OCI-LY7 (cell line): ENCODE measurements at regions not wholly inside any gene's neighbourhood (a gene's known extent, or its start where the extent isn't known, plus 50 kb on each side); places are given as distances from the start of the nearest gene placed in this dataset.

Experiments used
- BruUV-seq: library from RNA; stranded (reverse); fragments of 400-500 nt; replicated peaks from 2 replicates; lab custom pipeline; 2021; lab: Mats Ljungman, UMichigan
- CTCF ChIA-PET: fragments of 300-600 bp; sonication (Branson Sonifier 250); formaldehyde crosslinking; loops from one replicate; lab custom pipeline; 2022; ENCODE audit warnings: antibody characterized with exemption; ENCODE audit not compliant: unreplicated experiment; lab: Charles Lee
- POLR2A ChIA-PET: fragments of 300-600 bp; sonication (Branson Sonifier 250); formaldehyde crosslinking; loops from one replicate; lab custom pipeline; 2022; ENCODE audit warnings: antibody characterized with exemption; lab: Charles Lee
- DNase-seq: peaks from one replicate; pipeline ENCODE4 v3.0.0-alpha.2; 2015; ENCODE audit warnings: low spot score
- H2AFZ ChIP-seq: fragments of 200-600 bp; sonication (generic), shearing (Covaris generic); 2 replicates; pipeline ENCODE4 v1.6.1; 2014; ENCODE audit warnings: mild to moderate bottlenecking, antibody characterized with exemption, low read length, moderate library complexity
- H3K27ac ChIP-seq: fragments of 200-600 bp; sonication (generic); 2 replicates; pipeline ENCODE4 v1.5.1; 2014; ENCODE audit warnings: mixed run types, low read depth, mild to moderate bottlenecking, moderate library complexity, low read length, inconsistent platforms; ENCODE audit not compliant: poor library complexity, severe bottlenecking
- H3K36me3 ChIP-seq: fragments of 200-600 bp; sonication (generic); 2 replicates; pipeline ENCODE4 v1.6.1; 2014; ENCODE audit warnings: mild to moderate bottlenecking, antibody characterized with exemption, low read length, moderate library complexity, mixed read lengths; ENCODE audit not compliant: insufficient read depth
- H3K4me1 ChIP-seq: fragments of 200-600 bp; sonication (generic); 2 replicates; pipeline ENCODE4 v1.5.1; 2014; ENCODE audit warnings: mild to moderate bottlenecking, low read length; ENCODE audit not compliant: insufficient read depth, poor library complexity, severe bottlenecking
- H3K4me2 ChIP-seq: fragments of 200-600 bp; sonication (generic); 2 replicates; pipeline ENCODE4 v1.6.1; 2014; ENCODE audit warnings: mild to moderate bottlenecking, low read length
- H3K4me3 ChIP-seq: fragments of 200-600 bp; sonication (generic); 2 replicates; pipeline ENCODE4 v1.5.1; 2014; ENCODE audit warnings: mild to moderate bottlenecking, low read depth, low read length; ENCODE audit not compliant: poor library complexity, severe bottlenecking
- H3K79me2 ChIP-seq: fragments of 200-600 bp; sonication (generic); 2 replicates; pipeline ENCODE4 v1.6.1; 2016; ENCODE audit warnings: low read depth, mild to moderate bottlenecking, low read length, moderate library complexity, mixed read lengths; ENCODE audit not compliant: insufficient read depth
- H3K9me2 ChIP-seq: fragments of 200-600 bp; sonication (generic); 2 replicates; pipeline ENCODE4 v1.6.1; 2016; ENCODE audit warnings: mild to moderate bottlenecking, low read length, mixed read lengths; ENCODE audit not compliant: insufficient read depth
- H3K9me3 ChIP-seq: fragments of 200-600 bp; sonication (generic); 2 replicates; pipeline ENCODE4 v1.6.1; 2014; ENCODE audit warnings: mild to moderate bottlenecking, mixed run types, low read length, mixed read lengths
- H4K20me1 ChIP-seq: fragments of 200-600 bp; sonication (generic); 2 replicates; pipeline ENCODE4 v1.6.1; 2014; ENCODE audit warnings: mild to moderate bottlenecking, antibody characterized with exemption, low read length, moderate library complexity, mixed read lengths; ENCODE audit not compliant: insufficient read depth
- CTCF ChIP-seq: fragments of 200-600 bp; sonication (generic); conservative IDR thresholded peaks from 2 replicates; pipeline ENCODE4 v1.5.1; 2014; ENCODE audit warnings: mild to moderate bottlenecking, antibody characterized with exemption, low read length, moderate library complexity, mixed read lengths
- EZH2phosphoT487 ChIP-seq: fragments of 200-600 bp; sonication (generic); IDR thresholded peaks from 2 replicates; pipeline ENCODE4 v1.6.1; 2018; ENCODE audit warnings: low read depth, borderline replicate concordance, mild to moderate bottlenecking, mixed run types, antibody characterized with exemption, low read length, moderate library complexity, mixed read lengths
- intact Hi-C: fragments of 100-400 bp; cut with micrococcal nuclease; formaldehyde crosslinking; loops from one replicate; pipeline ENCODE4 v1.10.0; 2022; ENCODE audit not compliant: unreplicated experiment

- no peaks in the 10 kb centered on the region for H3K9me2 ChIP-seq
- H3K4me3 ChIP-seq = no peak overlapping the region
- no peaks in the 10 kb centered on the region for H3K9me3 ChIP-seq
- intact Hi-C loops = no loop called here
- H2AFZ ChIP-seq = no peak overlapping the region
- TF ChIP-seq EZH2phosphoT487 (no peak), CTCF (no peak)
- no peak overlapping the region for H3K4me2 ChIP-seq
- H3K27ac ChIP-seq = no peak overlapping the region
- DNase-seq = no peak
- no TSS peak for BruUV-seq
- H3K79me2 ChIP-seq = no peaks in the 10 kb centered on the region
- H3K4me1 ChIP-seq = no peaks in the 10 kb centered on the region
- POLR2A ChIA-PET = no interaction called here
- no peaks in the 10 kb centered on the region for H4K20me1 ChIP-seq
- no peaks in the 10 kb centered on the region for H3K36me3 ChIP-seq
- CTCF ChIA-PET = no interaction called here
Measured at GRCh38 chr6:144936764-144937163, 651.6 kb downstream of the UTRN start.

GRCh38 chr6:144939921-144940320 lies 654.8 kb downstream of the UTRN start:
- DNase-seq = no peak
- no peaks in the 10 kb centered on the region for H4K20me1 ChIP-seq
- intact Hi-C loops = no loop called here
- TF ChIP-seq EZH2phosphoT487 = no peak
- TF ChIP-seq CTCF = no peak
- H3K4me2 ChIP-seq = no peak overlapping the region
- no peak overlapping the region for H2AFZ ChIP-seq
- no peaks in the 10 kb centered on the region for H3K79me2 ChIP-seq
- CTCF ChIA-PET = no interaction called here
- no peaks in the 10 kb centered on the region for H3K9me3 ChIP-seq
- no peak overlapping the region for H3K27ac ChIP-seq
- H3K4me3 ChIP-seq = no peak overlapping the region
- BruUV-seq = no TSS peak
- no peaks in the 10 kb centered on the region for H3K36me3 ChIP-seq
- H3K4me1 ChIP-seq = no peaks in the 10 kb centered on the region
- no peaks in the 10 kb centered on the region for H3K9me2 ChIP-seq
- POLR2A ChIA-PET = interaction anchor here (0.6 to 0.7 kb wide), 2 partner anchors 155 to 1565 kb away, joined by 3 read pairs; no protein-coding TSS in a partner anchor

GRCh38 chr6:144944106-144944505 lies 659.0 kb downstream of the UTRN start:
- BruUV-seq = no TSS peak
- no peak for DNase-seq
- Histone ChIP-seq H3K9me3 (no peaks in the 10 kb centered on the region), H2AFZ (no peak overlapping the region), H3K4me1 (no peaks in the 10 kb centered on the region), H3K4me3 (no peak overlapping the region), H4K20me1 (no peaks in the 10 kb centered on the region), H3K27ac (no peak overlapping the region), H3K79me2 (no peaks in the 10 kb centered on the region), H3K36me3 (no peaks in the 10 kb centered on the region), H3K4me2 (no peak overlapping the region), H3K9me2 (no peaks in the 10 kb centered on the region)
- ChIA-PET CTCF (no interaction called here), POLR2A (no interaction called here)
- intact Hi-C loops = no loop called here
- TF ChIP-seq CTCF (no peak), EZH2phosphoT487 (no peak)
